ENCODE measurements at regions not wholly inside any gene's neighbourhood (a gene's known extent, or its start where the extent isn't known, plus 50 kb on each side); places are given as distances from the start of the nearest gene placed in this dataset.

GRCh38 chr1:229726061-229726460 lies 100.0 kb downstream of the URB2 start:
- no peak for TF ChIP-seq EP300 (IDR thresholded peaks at IDR 0.05; ENCODE audit: borderline replicate concordance)
- TF ChIP-seq, protein P1, sequence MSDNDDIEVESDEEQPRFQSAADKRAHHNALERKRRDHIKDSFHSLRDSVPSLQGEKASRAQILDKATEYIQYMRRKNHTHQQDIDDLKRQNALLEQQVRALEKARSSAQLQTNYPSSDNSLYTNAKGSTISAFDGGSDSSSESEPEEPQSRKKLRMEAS (IDR thresholded peaks at IDR 0.05): no peak
- TF ChIP-seq TAF1 (IDR thresholded peaks at IDR 0.05; ENCODE audit: low read depth): no peak
- TF ChIP-seq CEBPB (IDR thresholded peaks at IDR 0.05): no peak
- no peak for TF ChIP-seq RAD21 (IDR thresholded peaks at IDR 0.05; ENCODE audit: low read depth)
- TF ChIP-seq FOXM1 (IDR thresholded peaks at IDR 0.05; ENCODE audit: borderline replicate concordance, low read depth): no peak
- no peak for TF ChIP-seq CREB1 (IDR thresholded peaks at IDR 0.05; ENCODE audit: low read depth)
- TF ChIP-seq, protein P2, sequence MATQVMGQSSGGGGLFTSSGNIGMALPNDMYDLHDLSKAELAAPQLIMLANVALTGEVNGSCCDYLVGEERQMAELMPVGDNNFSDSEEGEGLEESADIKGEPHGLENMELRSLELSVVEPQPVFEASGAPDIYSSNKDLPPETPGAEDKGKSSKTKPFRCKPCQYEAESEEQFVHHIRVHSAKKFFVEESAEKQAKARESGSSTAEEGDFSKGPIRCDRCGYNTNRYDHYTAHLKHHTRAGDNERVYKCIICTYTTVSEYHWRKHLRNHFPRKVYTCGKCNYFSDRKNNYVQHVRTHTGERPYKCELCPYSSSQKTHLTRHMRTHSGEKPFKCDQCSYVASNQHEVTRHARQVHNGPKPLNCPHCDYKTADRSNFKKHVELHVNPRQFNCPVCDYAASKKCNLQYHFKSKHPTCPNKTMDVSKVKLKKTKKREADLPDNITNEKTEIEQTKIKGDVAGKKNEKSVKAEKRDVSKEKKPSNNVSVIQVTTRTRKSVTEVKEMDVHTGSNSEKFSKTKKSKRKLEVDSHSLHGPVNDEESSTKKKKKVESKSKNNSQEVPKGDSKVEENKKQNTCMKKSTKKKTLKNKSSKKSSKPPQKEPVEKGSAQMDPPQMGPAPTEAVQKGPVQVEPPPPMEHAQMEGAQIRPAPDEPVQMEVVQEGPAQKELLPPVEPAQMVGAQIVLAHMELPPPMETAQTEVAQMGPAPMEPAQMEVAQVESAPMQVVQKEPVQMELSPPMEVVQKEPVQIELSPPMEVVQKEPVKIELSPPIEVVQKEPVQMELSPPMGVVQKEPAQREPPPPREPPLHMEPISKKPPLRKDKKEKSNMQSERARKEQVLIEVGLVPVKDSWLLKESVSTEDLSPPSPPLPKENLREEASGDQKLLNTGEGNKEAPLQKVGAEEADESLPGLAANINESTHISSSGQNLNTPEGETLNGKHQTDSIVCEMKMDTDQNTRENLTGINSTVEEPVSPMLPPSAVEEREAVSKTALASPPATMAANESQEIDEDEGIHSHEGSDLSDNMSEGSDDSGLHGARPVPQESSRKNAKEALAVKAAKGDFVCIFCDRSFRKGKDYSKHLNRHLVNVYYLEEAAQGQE (IDR thresholded peaks at IDR 0.05; ENCODE audit: low read depth): no peak
- TF ChIP-seq ZBTB7A (IDR thresholded peaks at IDR 0.05; ENCODE audit: low read depth): no peak
- no peak for TF ChIP-seq NFIC (IDR thresholded peaks at IDR 0.05)
- no peak for TF ChIP-seq TCF12 (IDR thresholded peaks at IDR 0.05; ENCODE audit: low read depth)
- TF ChIP-seq USF1 (IDR thresholded peaks at IDR 0.05): no peak
- no peak for TF ChIP-seq EGR1 (IDR thresholded peaks at IDR 0.05)
